Stimulated activated CD4-positive, alpha-beta T cell treated with anti-CD3 and anti-CD28 coated beads, Interleukin-2, amount 100 ng/mL, for 4 hours (primary cell): ENCODE measurements at regions not wholly inside any gene's neighbourhood (a gene's known extent, or its start where the extent isn't known, plus 50 kb on each side); places are given as distances from the start of the nearest gene placed in this dataset.

ENCODE experiments used
- DNase-seq: peaks from one replicate; pipeline ENCODE4 v3.0.0-alpha.2; 2020; ENCODE audit warnings: low read depth

DNA sequence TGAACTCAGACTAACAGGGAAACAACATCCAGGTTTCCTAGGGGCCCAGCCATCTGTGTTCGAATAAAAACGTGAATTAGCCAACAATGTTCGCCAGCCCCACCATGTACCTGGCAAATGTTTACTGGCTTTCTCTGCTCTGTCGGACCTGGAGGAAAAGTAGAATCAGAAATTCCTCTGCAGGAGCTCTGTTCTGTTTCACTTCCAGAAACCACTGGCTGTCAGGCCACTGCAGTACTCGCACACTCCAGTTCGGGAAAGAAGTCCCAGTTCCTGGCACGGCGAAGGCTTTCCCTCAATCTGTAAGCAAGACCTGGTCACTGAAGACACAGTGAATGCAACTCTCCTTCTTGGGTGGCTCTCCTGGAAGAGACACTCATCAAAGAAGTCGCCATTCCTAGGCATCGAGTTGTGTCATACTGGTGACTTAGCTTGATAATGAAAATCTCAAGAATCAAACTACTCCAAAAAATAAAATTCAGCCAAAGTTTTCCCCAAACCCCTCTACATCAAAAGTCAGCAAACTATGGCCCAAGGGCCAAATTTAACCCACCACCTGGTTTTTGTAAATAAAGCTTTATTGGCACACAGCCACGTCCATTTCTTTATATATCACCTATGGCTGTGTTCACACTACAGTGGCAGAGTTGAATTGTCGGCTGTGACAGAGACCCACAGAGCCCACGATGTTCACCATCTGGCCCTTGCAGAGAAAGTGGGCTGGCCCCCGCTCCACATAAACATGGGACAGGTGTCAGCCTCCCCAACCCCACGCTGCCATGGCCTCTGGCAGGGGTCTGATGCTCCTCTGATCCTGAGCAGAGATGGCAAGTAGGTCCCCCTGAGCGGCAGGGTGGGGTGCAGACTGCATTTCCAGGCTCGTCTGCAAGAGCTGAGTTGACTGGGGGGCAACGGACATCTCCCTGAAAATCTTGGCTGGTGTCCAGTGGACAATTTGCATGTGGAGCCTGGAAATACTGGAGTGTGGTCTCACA is 189.2 kb upstream of the DIO3 start:
- no peak for DNase-seq

DNA sequence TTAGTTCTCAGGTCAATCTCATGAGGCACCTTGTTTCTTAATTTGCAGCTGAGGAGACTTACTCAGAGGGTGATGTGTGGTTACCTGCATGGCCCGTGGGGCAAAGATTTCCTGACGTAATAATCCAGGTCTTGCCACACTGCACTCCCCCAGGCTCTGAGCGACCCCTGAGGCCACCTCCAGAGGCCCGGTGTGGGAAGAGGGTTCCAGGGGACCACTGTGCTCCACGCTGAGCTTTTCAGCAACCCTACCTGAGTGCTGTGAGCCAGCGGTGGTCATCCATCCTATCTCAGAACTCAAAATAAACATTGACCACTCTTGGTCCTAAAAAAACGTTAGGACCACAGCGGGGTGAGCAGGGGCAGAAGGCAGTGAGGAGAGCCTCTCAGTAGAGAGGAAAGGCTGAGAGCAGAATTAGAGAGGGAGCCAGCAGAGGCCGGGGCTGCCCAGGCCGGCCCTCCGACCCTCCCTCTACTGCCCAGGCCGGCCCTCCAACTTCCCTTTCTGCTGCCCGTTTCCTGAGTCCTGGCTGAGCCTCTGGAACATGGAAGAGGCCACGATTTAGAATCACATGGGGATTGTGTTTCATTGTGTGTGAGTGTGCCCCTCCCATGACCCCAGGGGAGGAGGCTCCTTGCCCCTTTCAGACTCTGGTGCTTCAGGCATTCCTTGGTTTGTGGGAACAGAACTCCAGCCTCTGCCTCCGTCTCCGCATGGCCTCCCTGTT is 188.2 kb upstream of the DIO3 start:
- no peak for DNase-seq

GRCh38 chr14:101373690-101374295 is 187.5 kb upstream of the DIO3 start:
- no peak for DNase-seq

DNA sequence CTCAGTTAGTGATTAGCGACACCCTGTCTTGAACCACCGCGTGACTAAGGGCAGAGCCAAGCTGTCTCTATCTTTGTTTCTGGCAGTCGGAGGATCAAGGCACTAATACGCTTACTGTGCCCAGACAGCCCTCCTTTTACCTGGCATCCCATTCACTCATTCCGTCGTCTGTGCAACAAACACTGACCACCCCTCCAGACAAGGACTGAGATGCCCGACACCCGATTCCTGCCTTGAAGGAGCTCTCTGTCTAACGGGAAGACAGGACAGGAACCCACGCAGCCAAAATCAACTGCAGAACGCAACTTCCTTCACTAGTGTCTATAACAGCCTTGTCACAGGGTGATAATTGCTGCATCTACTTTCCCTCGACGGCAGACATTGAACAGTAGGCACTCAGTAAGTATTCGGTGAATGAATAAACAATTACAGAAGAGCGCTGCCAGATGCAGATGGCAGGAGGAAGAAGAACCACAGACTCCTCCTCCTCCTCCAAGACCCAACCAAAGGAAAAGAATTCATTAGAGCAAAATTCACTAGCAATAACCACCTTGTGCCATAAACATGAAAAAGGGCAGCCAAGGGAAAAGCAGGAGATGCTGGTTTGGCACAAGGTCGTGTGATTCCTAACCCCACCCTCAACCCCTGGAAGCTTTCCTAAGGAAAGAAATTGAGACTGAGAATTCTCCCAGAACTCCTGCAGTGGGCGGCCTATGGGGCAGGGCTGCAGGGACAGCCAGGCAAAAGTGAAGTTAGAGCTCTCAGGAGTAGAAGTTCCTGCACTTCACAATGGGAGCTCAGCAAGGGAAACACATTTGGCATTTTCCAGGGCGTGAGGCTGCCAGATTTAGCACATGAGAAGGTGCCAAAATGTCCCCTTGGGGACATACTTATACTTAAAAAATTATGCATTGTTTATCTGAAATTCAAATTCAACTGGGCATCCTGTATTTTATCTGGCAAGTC is 186.6 kb upstream of the DIO3 start:
- no peak for DNase-seq

GRCh38 chr14:101377069-101377468 is 184.2 kb upstream of the DIO3 start:
- DNase-seq, result no peak

- DNase-seq, result no peak
Measured at GRCh38 chr14:101379842-101380241, 181.5 kb upstream of the DIO3 start.

DNA sequence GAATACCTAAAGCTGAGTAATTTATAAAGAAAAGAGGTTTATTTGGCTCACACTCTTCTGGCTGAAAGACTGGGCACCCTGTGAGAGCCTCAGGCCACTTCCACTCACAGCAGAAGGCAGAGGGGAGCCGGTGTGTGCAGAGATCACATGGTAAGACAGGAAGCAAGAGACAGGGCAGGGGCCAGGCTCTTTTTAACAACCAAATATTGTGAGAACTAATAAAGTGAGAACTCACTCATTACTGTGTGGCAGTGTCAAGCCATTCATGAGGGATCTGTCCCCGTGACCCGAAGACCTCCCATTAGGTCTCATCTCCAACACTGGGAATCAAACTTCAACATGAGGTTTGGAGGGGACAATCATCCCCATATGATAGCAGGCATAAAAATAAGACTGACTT is 180.8 kb upstream of the DIO3 start:
- no peak for DNase-seq

DNA sequence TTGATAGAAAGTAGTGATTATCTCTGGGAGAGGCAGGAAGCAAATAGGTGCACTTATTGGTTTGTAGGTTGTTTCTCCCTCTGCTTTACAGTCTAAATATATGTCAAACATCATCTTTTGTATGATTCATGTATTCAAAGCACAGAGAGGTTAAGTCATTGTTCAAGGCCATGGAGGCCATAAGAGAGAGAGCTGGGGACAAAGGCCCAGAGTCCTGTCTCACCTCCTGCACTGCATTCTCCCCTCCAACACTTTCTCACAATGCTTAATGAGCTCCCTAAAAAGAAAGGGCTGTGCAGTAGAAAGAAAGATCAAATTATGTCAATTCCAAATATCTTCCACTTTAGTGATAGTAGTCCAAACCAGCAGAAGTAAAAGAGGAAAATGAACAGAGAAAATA is 180.4 kb upstream of the DIO3 start:
- DNase-seq, result no peak

GRCh38 chr14:101383737-101384338 is 177.5 kb upstream of the DIO3 start:
- DNase-seq, result no peak

DNA sequence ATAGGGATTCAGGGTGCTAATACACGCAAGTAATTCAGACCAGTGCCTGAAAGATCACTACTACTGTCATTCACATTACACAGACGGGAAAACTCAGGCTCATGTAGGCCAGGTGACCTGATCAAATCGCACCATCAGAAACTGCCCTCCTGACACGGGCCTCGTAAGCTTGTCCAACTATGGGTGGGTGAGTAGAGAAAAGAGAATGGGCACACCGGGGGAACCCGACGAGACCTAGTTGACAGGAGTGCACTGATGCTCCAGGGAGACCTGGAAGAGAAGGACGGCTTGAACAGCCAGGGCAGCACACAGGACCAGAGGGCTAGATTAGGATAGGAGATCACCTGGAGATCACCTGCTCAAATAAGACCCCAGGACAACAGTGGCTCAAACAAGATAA is 166.9 kb upstream of the DIO3 start:
- no peak for DNase-seq

DNA sequence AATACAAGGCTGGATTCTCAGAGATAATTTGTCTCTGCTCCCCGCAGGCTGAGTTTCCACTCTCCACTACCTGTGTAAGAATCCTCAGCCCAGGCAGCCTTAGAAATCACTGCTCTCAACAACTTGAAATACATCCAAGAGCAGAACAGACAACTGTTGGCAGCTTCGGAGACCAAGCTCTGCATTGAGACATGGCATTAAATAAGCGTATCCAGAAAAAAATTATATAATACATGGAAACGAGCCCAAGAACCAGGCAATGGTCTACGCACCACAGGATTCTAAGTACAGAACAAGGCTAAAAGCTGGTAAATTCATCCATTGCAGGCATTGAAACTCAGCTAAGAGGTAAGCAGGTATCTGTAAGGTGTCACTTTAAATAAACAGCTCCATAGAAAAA is 165.5 kb upstream of the DIO3 start:
- no peak for DNase-seq

GRCh38 chr14:101397206-101397605 is 164.1 kb upstream of the DIO3 start:
- DNase-seq, result no peak

DNA sequence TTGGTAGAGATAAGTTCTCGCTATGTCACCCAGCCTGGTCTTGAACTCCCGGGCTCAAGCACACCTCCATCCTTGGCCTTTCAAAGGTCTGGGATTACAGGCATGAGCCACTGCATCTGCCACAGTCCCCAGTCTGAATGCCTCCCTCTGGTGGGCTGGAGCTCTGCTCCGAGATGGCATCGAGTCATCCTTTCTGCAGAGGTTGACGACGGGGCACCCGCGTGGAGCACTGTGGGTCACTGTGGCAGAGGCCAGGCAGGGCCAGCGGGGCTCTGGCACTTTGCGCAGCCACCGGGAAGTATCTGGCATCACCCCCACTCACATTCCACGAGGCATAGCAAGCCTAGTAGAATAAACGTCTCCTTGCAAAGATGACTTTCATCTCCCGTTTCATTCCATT is 163.3 kb upstream of the DIO3 start:
- DNase-seq, result no peak

- DNase-seq, result no peak
Measured at GRCh38 chr14:101399737-101400517, 161.4 kb upstream of the DIO3 start.

- DNase-seq, result no peak
Measured at GRCh38 chr14:101400830-101401229, 160.5 kb upstream of the DIO3 start.

- no peak for DNase-seq
Measured at GRCh38 chr14:101402936-101403660, 158.2 kb upstream of the DIO3 start.

DNA sequence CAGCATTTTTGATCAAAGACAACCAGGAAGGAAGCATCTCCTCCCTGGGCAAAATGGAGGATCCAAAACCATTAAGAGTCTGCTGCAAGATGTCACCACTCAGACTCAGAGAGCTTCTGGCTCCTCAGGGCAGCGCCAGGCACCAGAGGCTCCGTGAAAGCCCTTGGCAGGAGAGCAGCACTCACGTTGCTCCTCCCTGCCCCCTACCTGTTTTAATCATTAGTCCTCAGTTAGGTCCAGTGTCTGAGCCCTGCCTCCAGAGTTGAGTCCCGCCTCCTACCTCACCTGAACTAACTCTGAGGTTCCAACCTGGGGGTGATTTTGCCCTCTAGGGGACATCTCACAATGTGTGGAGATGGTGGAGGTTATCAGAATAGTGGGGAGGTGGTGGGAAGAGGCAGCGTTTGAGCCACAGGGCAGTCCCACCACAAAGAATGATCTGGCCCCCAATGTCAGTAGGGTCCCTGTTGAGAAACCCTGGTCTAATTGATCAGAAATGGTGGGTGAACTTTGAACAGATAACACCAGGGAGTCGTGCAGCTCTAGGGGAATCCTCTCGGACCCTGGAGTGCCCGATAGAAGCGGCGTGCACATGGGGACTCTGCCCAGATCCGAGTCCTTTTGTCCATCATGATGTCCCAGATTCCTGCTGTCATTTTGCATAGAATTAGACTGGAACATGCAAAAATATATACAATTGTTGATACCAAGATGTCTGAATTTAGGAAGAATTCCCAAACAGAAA is 156.7 kb upstream of the DIO3 start:
- DNase-seq, result no peak

GRCh38 chr14:101405171-101405883 is 156.0 kb upstream of the DIO3 start:
- no peak for DNase-seq
